ENCODE measurements at regions not wholly inside any gene's neighbourhood (a gene's known extent, or its start where the extent isn't known, plus 50 kb on each side); places are given as distances from the start of the nearest gene placed in this dataset.

DNA sequence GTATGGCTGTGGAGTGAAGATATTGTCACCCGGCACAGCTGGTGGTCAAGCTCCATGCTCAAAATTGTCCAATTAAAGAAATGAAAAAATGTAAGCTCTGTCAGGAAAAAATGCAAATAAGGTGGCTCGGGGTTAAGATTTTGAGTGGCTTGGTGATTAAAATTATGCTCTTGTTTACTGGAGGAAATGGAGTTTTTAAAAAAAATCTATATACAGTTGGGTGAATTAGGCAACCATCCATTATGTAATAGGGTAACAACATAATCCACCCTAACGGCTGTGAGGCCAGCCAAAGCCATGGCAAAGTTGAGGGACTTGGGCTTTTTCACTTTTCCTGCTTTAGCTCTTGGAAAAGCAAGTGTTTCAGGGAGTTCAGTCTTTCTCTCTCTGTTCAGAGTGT lies 260.8 kb upstream of the HABP2 start:
- ChIA-PET POLR2A (no interaction called here), CTCF (interaction anchor here (0.7 kb wide), 1 partner anchor 1475 kb away, joined by 3 read pairs; no protein-coding TSS in a partner anchor)
- H3K36me3 ChIP-seq (ENCODE audit: control insufficient read depth in 2 of 2, insufficient read depth in 1 of 2, low read length in 2 of 2) = no peaks in the 10 kb centered on the region
- H3K4me3 ChIP-seq (ENCODE audit: low read depth, low read length) = no peak overlapping the region
- TF ChIP-seq, protein P1, sequence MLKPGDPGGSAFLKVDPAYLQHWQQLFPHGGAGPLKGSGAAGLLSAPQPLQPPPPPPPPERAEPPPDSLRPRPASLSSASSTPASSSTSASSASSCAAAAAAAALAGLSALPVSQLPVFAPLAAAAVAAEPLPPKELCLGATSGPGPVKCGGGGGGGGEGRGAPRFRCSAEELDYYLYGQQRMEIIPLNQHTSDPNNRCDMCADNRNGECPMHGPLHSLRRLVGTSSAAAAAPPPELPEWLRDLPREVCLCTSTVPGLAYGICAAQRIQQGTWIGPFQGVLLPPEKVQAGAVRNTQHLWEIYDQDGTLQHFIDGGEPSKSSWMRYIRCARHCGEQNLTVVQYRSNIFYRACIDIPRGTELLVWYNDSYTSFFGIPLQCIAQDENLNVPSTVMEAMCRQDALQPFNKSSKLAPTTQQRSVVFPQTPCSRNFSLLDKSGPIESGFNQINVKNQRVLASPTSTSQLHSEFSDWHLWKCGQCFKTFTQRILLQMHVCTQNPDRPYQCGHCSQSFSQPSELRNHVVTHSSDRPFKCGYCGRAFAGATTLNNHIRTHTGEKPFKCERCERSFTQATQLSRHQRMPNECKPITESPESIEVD (tag by site-specific recombination; IDR thresholded peaks at IDR 0.05) = peak; percentile 67
- no peak for TF ChIP-seq ZBTB11 (tag by site-specific recombination; conservative IDR thresholded peaks at IDR 0.05; ENCODE audit: low read depth)
- TF ChIP-seq PRDM2 (tag by site-specific recombination; IDR thresholded peaks at IDR 0.05; ENCODE audit: borderline replicate concordance) = no peak
- H3K9me3 ChIP-seq (ENCODE audit: control insufficient read depth, insufficient read depth, low read depth, low read length) = no peaks in the 10 kb centered on the region
- no peak overlapping the region for H3K27ac ChIP-seq (ENCODE audit: extremely low read depth, low read depth, low read length)
- H3K4me1 ChIP-seq (ENCODE audit: control insufficient read depth, insufficient read depth, low read length) = no peaks in the 10 kb centered on the region

GRCh38 chr10:113292743-113293142 lies 260.1 kb upstream of the HABP2 start:
- Histone ChIP-seq H3K4me1 (ENCODE audit: control insufficient read depth, insufficient read depth, low read length) (no peaks in the 10 kb centered on the region), H3K36me3 (ENCODE audit: control insufficient read depth in 2 of 2, insufficient read depth in 1 of 2, low read length in 2 of 2) (no peaks in the 10 kb centered on the region), H3K9me3 (ENCODE audit: control insufficient read depth, insufficient read depth, low read depth, low read length) (no peaks in the 10 kb centered on the region), H3K4me3 (ENCODE audit: low read depth, low read length) (no peak overlapping the region), H3K27ac (ENCODE audit: extremely low read depth, low read depth, low read length) (no peak overlapping the region)
- ChIA-PET CTCF (no interaction called here), POLR2A (no interaction called here)
- TF ChIP-seq OVOL3 (tag by site-specific recombination; IDR thresholded peaks at IDR 0.05) = no peak
- TF ChIP-seq, protein P2, sequence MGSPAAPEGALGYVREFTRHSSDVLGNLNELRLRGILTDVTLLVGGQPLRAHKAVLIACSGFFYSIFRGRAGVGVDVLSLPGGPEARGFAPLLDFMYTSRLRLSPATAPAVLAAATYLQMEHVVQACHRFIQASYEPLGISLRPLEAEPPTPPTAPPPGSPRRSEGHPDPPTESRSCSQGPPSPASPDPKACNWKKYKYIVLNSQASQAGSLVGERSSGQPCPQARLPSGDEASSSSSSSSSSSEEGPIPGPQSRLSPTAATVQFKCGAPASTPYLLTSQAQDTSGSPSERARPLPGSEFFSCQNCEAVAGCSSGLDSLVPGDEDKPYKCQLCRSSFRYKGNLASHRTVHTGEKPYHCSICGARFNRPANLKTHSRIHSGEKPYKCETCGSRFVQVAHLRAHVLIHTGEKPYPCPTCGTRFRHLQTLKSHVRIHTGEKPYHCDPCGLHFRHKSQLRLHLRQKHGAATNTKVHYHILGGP (tag by site-specific recombination; IDR thresholded peaks at IDR 0.05) = no peak
- no peak for TF ChIP-seq ZNF843 (tag by site-specific recombination; IDR thresholded peaks at IDR 0.05)
- no peak for TF ChIP-seq ZSCAN16 (tag by site-specific recombination; IDR thresholded peaks at IDR 0.05)
- TF ChIP-seq ZNF677 (tag by site-specific recombination; IDR thresholded peaks at IDR 0.05) = no peak
- no peak for TF ChIP-seq ZNF239 (tag by site-specific recombination; IDR thresholded peaks at IDR 0.05)
- TF ChIP-seq MYNN (tag by site-specific recombination; IDR thresholded peaks at IDR 0.05; ENCODE audit: borderline replicate concordance) = no peak

All from HEK293 (cell line).